AG04449 (cell line): ENCODE measurements at regions not wholly inside any gene's neighbourhood (a gene's known extent, or its start where the extent isn't known, plus 50 kb on each side); places are given as distances from the start of the nearest gene placed in this dataset.

Experiments
- CTCF ChIA-PET: fragments of 350-600 bp; formaldehyde crosslinking; extraction: SDS; loops from one replicate; lab custom pipeline; 2021; ENCODE audit warnings: antibody characterized with exemption; lab: Yijun Ruan, JAX
- POLR2A ChIA-PET: fragments of 400-600, 350-600 bp; formaldehyde crosslinking; extraction: SDS; loops from one replicate; lab custom pipeline; 2020; ENCODE audit warnings: antibody characterized with exemption, inconsistent platforms; lab: Yijun Ruan, JAX
- DNase-seq: peaks from one replicate; pipeline ENCODE4 v3.0.0-alpha.2; 2010; ENCODE audit warnings: low read depth, low spot score
- H3K4me3 ChIP-seq: 2 replicates; pipeline ENCODE4 v1.5.1; 2011; ENCODE audit warnings: low read depth, mild to moderate bottlenecking, control low read depth, low read length
- TF ChIP-seq, protein P1 (sequence below): IDR thresholded peaks from one replicate; pipeline ENCODE4 v1.5.1; 2011; ENCODE audit warnings: mild to moderate bottlenecking, moderate library complexity, low read length, control low read depth, inconsistent platforms; ENCODE audit not compliant: insufficient read depth; ENCODE audit errors: missing control alignments

GRCh38 chr20:57829336-57829735 is 119.5 kb upstream of the PMEPA1 start:
- POLR2A ChIA-PET, result no interaction called here
- CTCF ChIA-PET, result no interaction called here
- TF ChIP-seq, protein P1, sequence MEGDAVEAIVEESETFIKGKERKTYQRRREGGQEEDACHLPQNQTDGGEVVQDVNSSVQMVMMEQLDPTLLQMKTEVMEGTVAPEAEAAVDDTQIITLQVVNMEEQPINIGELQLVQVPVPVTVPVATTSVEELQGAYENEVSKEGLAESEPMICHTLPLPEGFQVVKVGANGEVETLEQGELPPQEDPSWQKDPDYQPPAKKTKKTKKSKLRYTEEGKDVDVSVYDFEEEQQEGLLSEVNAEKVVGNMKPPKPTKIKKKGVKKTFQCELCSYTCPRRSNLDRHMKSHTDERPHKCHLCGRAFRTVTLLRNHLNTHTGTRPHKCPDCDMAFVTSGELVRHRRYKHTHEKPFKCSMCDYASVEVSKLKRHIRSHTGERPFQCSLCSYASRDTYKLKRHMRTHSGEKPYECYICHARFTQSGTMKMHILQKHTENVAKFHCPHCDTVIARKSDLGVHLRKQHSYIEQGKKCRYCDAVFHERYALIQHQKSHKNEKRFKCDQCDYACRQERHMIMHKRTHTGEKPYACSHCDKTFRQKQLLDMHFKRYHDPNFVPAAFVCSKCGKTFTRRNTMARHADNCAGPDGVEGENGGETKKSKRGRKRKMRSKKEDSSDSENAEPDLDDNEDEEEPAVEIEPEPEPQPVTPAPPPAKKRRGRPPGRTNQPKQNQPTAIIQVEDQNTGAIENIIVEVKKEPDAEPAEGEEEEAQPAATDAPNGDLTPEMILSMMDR, result no peak
- DNase-seq, result no peak
- no peak overlapping the region for H3K4me3 ChIP-seq

DNA sequence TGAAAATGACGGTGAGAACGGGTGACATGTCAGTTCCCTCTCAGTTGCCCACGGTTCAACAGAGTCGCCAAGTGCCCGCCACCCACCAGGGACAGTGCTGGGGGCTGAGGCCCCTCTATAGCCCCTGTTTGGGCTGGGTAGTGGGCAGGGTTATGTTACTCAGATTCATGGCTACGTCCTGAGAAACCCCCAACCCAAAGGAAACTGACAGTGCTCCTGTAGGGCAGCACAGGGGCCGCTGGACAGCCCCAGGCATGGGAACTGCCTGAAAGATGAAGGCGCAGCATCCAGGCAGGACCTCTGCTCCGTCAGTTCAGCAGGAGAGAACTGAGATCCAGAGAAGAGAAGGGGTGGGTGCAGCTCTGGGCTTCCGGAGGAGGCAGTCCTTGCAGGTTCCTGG is 118.9 kb upstream of the PMEPA1 start:
- no peak for DNase-seq
- TF ChIP-seq, protein P1, result no peak
- POLR2A ChIA-PET, result no interaction called here
- no peak overlapping the region for H3K4me3 ChIP-seq
- CTCF ChIA-PET, result no interaction called here

- ChIA-PET CTCF (interaction anchor here (1.6 kb wide), 1 partner anchor 10 kb away, joined by 3 read pairs; no protein-coding TSS in a partner anchor), POLR2A (no interaction called here)
- TF ChIP-seq, protein P1, result no peak
- H3K4me3 ChIP-seq, result no peak overlapping the region
- DNase-seq, result no peak
These were observed 117.0 kb upstream of the PMEPA1 start for GRCh38 chr20:57826666-57827287.

GRCh38 chr20:57824909-57825308 is 115.1 kb upstream of the PMEPA1 start:
- no peak overlapping the region for H3K4me3 ChIP-seq
- TF ChIP-seq, protein P1, result no peak
- CTCF ChIA-PET, result no interaction called here
- POLR2A ChIA-PET, result no interaction called here
- DNase-seq, result no peak

- ChIA-PET CTCF (no interaction called here), POLR2A (no interaction called here)
- no peak for DNase-seq
- TF ChIP-seq, protein P1, result no peak
- H3K4me3 ChIP-seq, result no peak overlapping the region
These were observed 112.1 kb upstream of the PMEPA1 start for GRCh38 chr20:57821935-57822334.

DNA sequence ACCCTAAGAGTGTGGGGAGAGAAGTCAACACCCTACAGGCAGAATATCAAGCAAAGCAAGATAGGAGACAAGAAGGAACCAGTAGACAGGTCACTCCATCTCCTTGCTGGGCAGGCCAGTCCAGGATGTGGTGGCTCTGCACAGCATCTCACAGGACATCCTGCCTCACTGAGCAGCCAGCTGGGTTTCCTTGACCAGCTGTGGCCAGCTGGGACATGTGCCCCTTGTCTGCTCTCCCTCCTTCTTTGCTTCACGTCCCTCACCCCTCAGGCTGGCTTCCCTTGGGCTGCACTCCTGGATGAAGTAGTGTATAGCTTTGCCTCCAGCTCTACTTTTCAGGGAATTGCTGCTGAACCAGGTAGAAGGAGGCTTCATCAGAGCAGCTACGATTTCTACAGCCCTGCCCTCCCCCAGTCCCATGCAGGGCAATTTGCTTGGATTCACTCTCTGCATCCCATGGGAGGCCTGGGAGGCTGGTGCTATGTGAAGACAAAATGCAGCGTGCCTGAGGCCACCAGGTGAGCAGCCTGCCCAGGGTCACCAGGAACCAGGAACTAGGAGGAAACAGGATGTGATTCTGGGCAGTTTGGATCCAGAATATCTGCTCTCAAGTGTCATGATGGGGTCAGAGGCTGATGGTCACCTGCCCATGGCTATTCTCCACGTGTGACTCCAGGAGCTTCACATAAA is 110.0 kb upstream of the PMEPA1 start:
- TF ChIP-seq, protein P1, result no peak
- POLR2A ChIA-PET, result no interaction called here
- no peak overlapping the region for H3K4me3 ChIP-seq
- DNase-seq, result no peak
- CTCF ChIA-PET, result no interaction called here
